ENCODE measurements at regions not wholly inside any gene's neighbourhood (a gene's known extent, or its start where the extent isn't known, plus 50 kb on each side); places are given as distances from the start of the nearest gene placed in this dataset.

DNA sequence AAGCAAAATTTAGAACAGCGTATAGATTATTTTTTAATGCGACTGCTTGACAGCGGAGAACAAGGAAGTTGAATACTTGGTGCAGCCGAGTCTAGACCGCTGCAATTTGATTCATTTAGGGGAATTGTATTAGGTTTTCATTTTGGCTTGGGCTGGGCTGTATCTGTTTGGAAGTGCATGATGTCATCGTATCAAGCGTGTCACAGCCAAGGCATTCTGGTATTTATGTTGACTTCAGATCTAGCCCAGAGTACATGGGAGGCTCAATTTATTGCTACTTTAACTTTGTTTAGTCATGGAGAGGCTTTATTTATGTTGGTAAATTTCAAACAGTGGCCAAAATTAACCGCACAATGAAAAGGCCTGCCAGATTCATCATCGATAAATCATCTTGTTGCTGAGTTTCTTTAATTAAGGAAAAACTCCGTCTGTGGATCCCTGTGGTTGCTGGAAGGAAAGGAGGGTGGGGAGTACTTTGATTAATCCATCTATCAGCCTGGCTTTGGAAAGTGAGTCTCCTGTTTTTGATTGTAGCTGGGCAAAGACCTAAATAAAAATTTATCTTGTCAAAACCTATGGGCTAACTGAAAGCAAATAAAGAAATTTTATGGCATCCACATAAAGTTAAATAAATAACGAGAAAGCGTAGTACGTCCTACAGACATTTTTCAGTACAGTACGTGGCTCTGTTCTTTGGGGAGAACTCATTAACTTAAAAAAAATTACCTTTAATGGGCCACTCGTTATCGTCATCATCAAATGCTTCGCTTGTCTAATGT, 230.4 kb upstream of the SPRED2 start (continued):
- no peak for TF ChIP-seq ZNF530 (tag by site-specific recombination; IDR thresholded peaks at IDR 0.05; ENCODE audit: low read depth)
- TF ChIP-seq ZNF843 (tag by site-specific recombination; IDR thresholded peaks at IDR 0.05) = peak; percentile 94
- no peak for TF ChIP-seq ZBTB11 (tag by site-specific recombination; conservative IDR thresholded peaks at IDR 0.05; ENCODE audit: low read depth)
- TF ChIP-seq MZF1 (tag by site-specific recombination; IDR thresholded peaks at IDR 0.05; ENCODE audit: borderline replicate concordance) = peak; percentile 63; the same call in 1 of the 2 replicates
- no peak for TF ChIP-seq ZSCAN16 (tag by site-specific recombination; IDR thresholded peaks at IDR 0.05)
- no peak for TF ChIP-seq HOXA7 (CRISPR knock-in tag; IDR thresholded peaks at IDR 0.05; ENCODE audit: borderline replicate concordance)
- peak; percentile 94 for TF ChIP-seq WT1 (tag by site-specific recombination; IDR thresholded peaks at IDR 0.05)
- no peak for TF ChIP-seq ZNF350 (tag by site-specific recombination; IDR thresholded peaks at IDR 0.05)
- TF ChIP-seq ZNF146 (tag by site-specific recombination; IDR thresholded peaks at IDR 0.05) = no peak
- 0 out of 2 replicates have a peak, but pooled peaks have one; percentile 8 for TF ChIP-seq KLF1 (tag by site-specific recombination; IDR thresholded peaks at IDR 0.05)
- TF ChIP-seq ZNF488 (tag by site-specific recombination; IDR thresholded peaks at IDR 0.05) = no peak
- peak; percentile 91 for TF ChIP-seq ZEB2 (tag by site-specific recombination; IDR thresholded peaks at IDR 0.05)
- no peak for TF ChIP-seq ZNF600 (tag by site-specific recombination; IDR thresholded peaks at IDR 0.05)
- peak; percentile 66; the same call in 1 of the 2 replicates for TF ChIP-seq MEIS1 (CRISPR knock-in tag; IDR thresholded peaks at IDR 0.05; ENCODE audit: borderline replicate concordance)
- TF ChIP-seq, protein P1, sequence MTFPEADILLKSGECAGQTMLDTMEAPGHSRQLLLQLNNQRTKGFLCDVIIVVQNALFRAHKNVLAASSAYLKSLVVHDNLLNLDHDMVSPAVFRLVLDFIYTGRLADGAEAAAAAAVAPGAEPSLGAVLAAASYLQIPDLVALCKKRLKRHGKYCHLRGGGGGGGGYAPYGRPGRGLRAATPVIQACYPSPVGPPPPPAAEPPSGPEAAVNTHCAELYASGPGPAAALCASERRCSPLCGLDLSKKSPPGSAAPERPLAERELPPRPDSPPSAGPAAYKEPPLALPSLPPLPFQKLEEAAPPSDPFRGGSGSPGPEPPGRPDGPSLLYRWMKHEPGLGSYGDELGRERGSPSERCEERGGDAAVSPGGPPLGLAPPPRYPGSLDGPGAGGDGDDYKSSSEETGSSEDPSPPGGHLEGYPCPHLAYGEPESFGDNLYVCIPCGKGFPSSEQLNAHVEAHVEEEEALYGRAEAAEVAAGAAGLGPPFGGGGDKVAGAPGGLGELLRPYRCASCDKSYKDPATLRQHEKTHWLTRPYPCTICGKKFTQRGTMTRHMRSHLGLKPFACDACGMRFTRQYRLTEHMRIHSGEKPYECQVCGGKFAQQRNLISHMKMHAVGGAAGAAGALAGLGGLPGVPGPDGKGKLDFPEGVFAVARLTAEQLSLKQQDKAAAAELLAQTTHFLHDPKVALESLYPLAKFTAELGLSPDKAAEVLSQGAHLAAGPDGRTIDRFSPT (tag by site-specific recombination; IDR thresholded peaks at IDR 0.05) = no peak
- no peak for TF ChIP-seq ZNF654 (tag by site-specific recombination; IDR thresholded peaks at IDR 0.05; ENCODE audit: low read depth)
- no peak for TF ChIP-seq YY1 (tag by site-specific recombination; IDR thresholded peaks at IDR 0.05)
- no peak for TF ChIP-seq ZNF501 (tag by site-specific recombination; IDR thresholded peaks at IDR 0.05)
- TF ChIP-seq ZNF707 (tag by site-specific recombination; IDR thresholded peaks at IDR 0.05) = no peak
- TF ChIP-seq ZIC2 (tag by site-specific recombination; IDR thresholded peaks at IDR 0.05) = no peak; the same call in 1 of the 2 replicates
- TF ChIP-seq ZNF544 (tag by site-specific recombination; IDR thresholded peaks at IDR 0.05) = no peak
- no peak for TF ChIP-seq REPIN1 (tag by site-specific recombination; IDR thresholded peaks at IDR 0.05; ENCODE audit: low read depth)
- 0 out of 2 replicates have a peak, but pooled peaks have one; percentile 20 for TF ChIP-seq IKZF3 (tag by site-specific recombination; IDR thresholded peaks at IDR 0.05)
- no peak for TF ChIP-seq ZNF2 (tag by site-specific recombination; IDR thresholded peaks at IDR 0.05)
- TF ChIP-seq, protein P2, sequence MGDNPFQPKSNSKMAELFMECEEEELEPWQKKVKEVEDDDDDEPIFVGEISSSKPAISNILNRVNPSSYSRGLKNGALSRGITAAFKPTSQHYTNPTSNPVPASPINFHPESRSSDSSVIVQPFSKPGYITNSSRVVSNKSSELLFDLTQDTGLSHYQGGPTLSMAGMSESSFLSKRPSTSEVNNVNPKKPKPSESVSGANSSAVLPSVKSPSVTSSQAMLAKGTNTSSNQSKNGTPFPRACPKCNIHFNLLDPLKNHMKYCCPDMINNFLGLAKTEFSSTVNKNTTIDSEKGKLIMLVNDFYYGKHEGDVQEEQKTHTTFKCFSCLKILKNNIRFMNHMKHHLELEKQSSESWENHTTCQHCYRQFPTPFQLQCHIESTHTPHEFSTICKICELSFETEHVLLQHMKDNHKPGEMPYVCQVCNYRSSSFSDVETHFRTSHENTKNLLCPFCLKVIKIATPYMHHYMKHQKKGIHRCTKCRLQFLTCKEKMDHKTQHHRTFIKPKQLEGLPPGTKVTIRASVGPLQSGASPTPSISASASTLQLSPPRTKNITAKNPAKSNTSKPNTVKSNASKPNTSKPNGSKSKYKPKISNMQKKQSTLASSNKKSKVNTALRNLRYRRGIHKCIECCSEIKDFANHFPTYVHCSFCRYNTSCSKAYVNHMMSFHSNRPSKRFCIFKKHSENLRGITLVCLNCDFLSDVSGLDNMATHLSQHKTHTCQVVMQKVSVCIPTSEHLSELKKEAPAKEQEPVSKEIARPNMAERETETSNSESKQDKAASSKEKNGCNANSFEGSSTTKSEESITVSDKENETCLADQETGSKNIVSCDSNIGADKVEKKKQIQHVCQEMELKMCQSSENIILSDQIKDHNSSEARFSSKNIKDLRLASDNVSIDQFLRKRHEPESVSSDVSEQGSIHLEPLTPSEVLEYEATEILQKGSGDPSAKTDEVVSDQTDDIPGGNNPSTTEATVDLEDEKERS (tag by site-specific recombination; IDR thresholded peaks at IDR 0.05) = no peak
- no peak for TF ChIP-seq GFI1B (tag by site-specific recombination; IDR thresholded peaks at IDR 0.05)
- TF ChIP-seq BCL11B (tag by site-specific recombination; IDR thresholded peaks at IDR 0.05; ENCODE audit: low read depth) = no peak
- TF ChIP-seq ZNF214 (tag by site-specific recombination; IDR thresholded peaks at IDR 0.05; ENCODE audit: borderline replicate concordance) = no peak
- TF ChIP-seq ZSCAN23 (tag by site-specific recombination; IDR thresholded peaks at IDR 0.05) = no peak
- TF ChIP-seq ZNF239 (tag by site-specific recombination; IDR thresholded peaks at IDR 0.05) = no peak
